H9 (cell line): ENCODE measurements at regions not wholly inside any gene's neighbourhood (a gene's known extent, or its start where the extent isn't known, plus 50 kb on each side); places are given as distances from the start of the nearest gene placed in this dataset.

Experiments
- DNase-seq: peaks from one replicate; pipeline ENCODE4 v3.0.0-alpha.2; 2017
- H2AFZ ChIP-seq: one replicate; pipeline ENCODE4 v1.6.1; 2013; ENCODE audit warnings: mild to moderate bottlenecking, low read length, control low read depth, moderate library complexity
- H2AK5ac ChIP-seq: 2 replicates; pipeline ENCODE4 v1.6.1; 2013; ENCODE audit warnings: low read length, control low read depth, mixed read lengths; ENCODE audit not compliant: insufficient read length
- H2BK120ac ChIP-seq: one replicate; pipeline ENCODE4 v1.6.1; 2013; ENCODE audit warnings: low read depth, mild to moderate bottlenecking, low read length, control low read depth, inconsistent platforms; ENCODE audit not compliant: poor library complexity, severe bottlenecking
- H2BK12ac ChIP-seq: 2 replicates; pipeline ENCODE4 v1.6.1; 2013; ENCODE audit warnings: low read length, control low read depth, mixed read lengths, low read depth; ENCODE audit not compliant: insufficient read length
- H2BK15ac ChIP-seq: 2 replicates; pipeline ENCODE4 v1.6.1; 2013; ENCODE audit warnings: low read depth, low read length, control low read depth
- H2BK20ac ChIP-seq: one replicate; pipeline ENCODE4 v1.6.1; 2013; ENCODE audit warnings: low read depth, mild to moderate bottlenecking, low read length, control low read depth, inconsistent platforms; ENCODE audit not compliant: poor library complexity, severe bottlenecking
- H2BK5ac ChIP-seq: 2 replicates; pipeline ENCODE4 v1.6.1; 2013; ENCODE audit warnings: low read length, control low read depth, mixed read lengths; ENCODE audit not compliant: insufficient read length
- H3K14ac ChIP-seq: 2 replicates; pipeline ENCODE4 v1.6.1; 2013; ENCODE audit warnings: low read length, control low read depth; ENCODE audit not compliant: insufficient read depth
- H3K18ac ChIP-seq: 2 replicates; pipeline ENCODE4 v1.6.1; 2013; ENCODE audit warnings: low read depth, mild to moderate bottlenecking, mixed read lengths, low read length, control low read depth; ENCODE audit not compliant: insufficient read length
- H3K23ac ChIP-seq: 2 replicates; pipeline ENCODE4 v1.6.1; 2013; ENCODE audit warnings: low read length, control low read depth, mixed read lengths, low read depth; ENCODE audit not compliant: insufficient read length
- H3K23me2 ChIP-seq: 2 replicates; pipeline ENCODE4 v1.6.1; 2013; ENCODE audit warnings: low read depth, mild to moderate bottlenecking, mixed read lengths, low read length, control low read depth; ENCODE audit not compliant: insufficient read length, poor library complexity, severe bottlenecking
- H3K27ac ChIP-seq: 2 replicates; pipeline ENCODE4 v1.5.1; 2013; ENCODE audit warnings: low read length, control low read depth, mixed read lengths, low read depth; ENCODE audit not compliant: insufficient read length
- H3K27me3 ChIP-seq: 2 replicates; pipeline ENCODE4 v1.6.1; 2013; ENCODE audit warnings: low read length, control low read depth, inconsistent platforms; ENCODE audit not compliant: insufficient read depth
- H3K4ac ChIP-seq: 2 replicates; pipeline ENCODE4 v1.6.1; 2013; ENCODE audit warnings: low read depth, mild to moderate bottlenecking, control low read depth, inconsistent platforms, low read length, moderate library complexity
- H3K4me1 ChIP-seq: 2 replicates; pipeline ENCODE4 v1.6.1; 2013; ENCODE audit warnings: low read length, control low read depth, inconsistent platforms; ENCODE audit not compliant: insufficient read depth
- H3K4me2 ChIP-seq: 2 replicates; pipeline ENCODE4 v1.6.1; 2013; ENCODE audit warnings: low read length, control low read depth, mixed read lengths; ENCODE audit not compliant: insufficient read length, insufficient read depth
- H3K56ac ChIP-seq: 2 replicates; pipeline ENCODE4 v1.6.1; 2013; ENCODE audit warnings: low read depth, mild to moderate bottlenecking, mixed read lengths, low read length, control low read depth; ENCODE audit not compliant: insufficient read length
- H3K79me1 ChIP-seq: 2 replicates; pipeline ENCODE4 v1.6.1; 2013; ENCODE audit warnings: low read depth, mild to moderate bottlenecking, moderate library complexity, low read length, control low read depth, inconsistent platforms; ENCODE audit not compliant: insufficient read depth, poor library complexity, severe bottlenecking
- H3K79me2 ChIP-seq: 2 replicates; pipeline ENCODE4 v1.6.1; 2013; ENCODE audit warnings: low read length, control low read depth, inconsistent platforms; ENCODE audit not compliant: insufficient read depth
- H3K9ac ChIP-seq: 2 replicates; pipeline ENCODE4 v1.6.1; 2013; ENCODE audit warnings: low read length, control low read depth, mixed read lengths; ENCODE audit not compliant: insufficient read length; ENCODE audit errors: extremely low read depth
- H3K9me3 ChIP-seq: one replicate; pipeline ENCODE4 v1.6.1; 2013; ENCODE audit warnings: low read depth, low read length, inconsistent platforms; ENCODE audit not compliant: control insufficient read depth
- H3T11ph ChIP-seq: one replicate; pipeline ENCODE4 v1.6.1; 2013; ENCODE audit warnings: mild to moderate bottlenecking, low read length, control low read depth, inconsistent platforms
- H4K20me1 ChIP-seq: one replicate; pipeline ENCODE4 v1.6.1; 2013; ENCODE audit not compliant: control insufficient read depth, insufficient read length, insufficient read depth
- H4K5ac ChIP-seq: 2 replicates; pipeline ENCODE4 v1.6.1; 2013; ENCODE audit warnings: low read depth, mild to moderate bottlenecking, mixed read lengths, low read length, control low read depth; ENCODE audit not compliant: insufficient read length
- H4K8ac ChIP-seq: replicated peaks from 2 replicates; pipeline ENCODE4 v1.6.1; 2013; ENCODE audit warnings: low read length, control low read depth, mixed read lengths, low read depth; ENCODE audit not compliant: insufficient read length
- H4K91ac ChIP-seq: 2 replicates; pipeline ENCODE4 v1.6.1; 2013; ENCODE audit warnings: low read depth, mild to moderate bottlenecking, moderate library complexity, mixed read lengths, low read length, control low read depth; ENCODE audit not compliant: insufficient read length
- H3K27ac Mint-ChIP-seq, 3 experiments: 2 replicates in 2 of 3; 3 replicates in 1 of 3; pipeline ENCODE4 v1.8.0; 2020 to 2021; ENCODE audit warnings: mixed read lengths in 3 of 3, mild to moderate bottlenecking in 1 of 3, moderate library complexity in 1 of 3
- H3K27me3 Mint-ChIP-seq: 2 replicates; pipeline ENCODE4 v1.8.0; 2021; ENCODE audit warnings: low read depth, mild to moderate bottlenecking, moderate library complexity, mixed read lengths
- H3K36me3 Mint-ChIP-seq, 3 experiments: 2 replicates in 2 of 3; 3 replicates in 1 of 3; pipeline ENCODE4 v1.8.0; 2020 to 2021; ENCODE audit warnings: low read depth in 3 of 3, mixed read lengths in 3 of 3; ENCODE audit not compliant: insufficient read depth in 1 of 3
- H3K4me1 Mint-ChIP-seq, 2 experiments: 2 replicates each; pipeline ENCODE4 v1.8.0; 2020; ENCODE audit warnings: mixed read lengths in 2 of 2
- H3K4me3 Mint-ChIP-seq, 2 experiments: 2 replicates in 1 of 2; 3 replicates in 1 of 2; pipeline ENCODE4 v1.8.0; 2020 to 2021; ENCODE audit warnings: mild to moderate bottlenecking in 2 of 2, mixed read lengths in 2 of 2, moderate library complexity in 1 of 2
- H3K9me3 Mint-ChIP-seq, 2 experiments: 2 replicates in 1 of 2; 3 replicates in 1 of 2; pipeline ENCODE4 v1.8.0; 2020; ENCODE audit warnings: mild to moderate bottlenecking in 2 of 2, mixed read lengths in 2 of 2, moderate library complexity in 1 of 2
- CTCF ChIP-seq: fragments of 200-600 bp; sonication (generic); conservative IDR thresholded peaks from 3 replicates; pipeline ENCODE4 v1.8.0; 2021; ENCODE audit warnings: antibody characterized with exemption, mild to moderate bottlenecking
- WGBS: extraction: QIAGEN DNeasy Blood & Tissue Kit; methylation state at CpG from one replicate; pipeline ENCODE4 v1.1.7; 2013; ENCODE audit warnings: missing lambda C conversion rate, low lambda C conversion rate, mixed read lengths; ENCODE audit not compliant: insufficient read length; ENCODE audit errors: extremely low coverage; 5-methylcytosine and 5-hydroxymethylcytosine counted together

- no peaks in the 10 kb centered on the region for H3K4me1 ChIP-seq
- H2BK120ac ChIP-seq = no peak overlapping the region
- no peak overlapping the region for H3K27ac Mint-ChIP-seq
- no peaks in the 10 kb centered on the region for H4K20me1 ChIP-seq
- H4K5ac ChIP-seq = no peak overlapping the region
- H3K79me2 ChIP-seq = no peaks in the 10 kb centered on the region
- H3K27ac ChIP-seq = no peak overlapping the region
- H3K27me3 ChIP-seq = no peaks in the 10 kb centered on the region
- no peak overlapping the region for H2BK5ac ChIP-seq
- no CpG with 5 or more reads among the region's 2 CpGs for WGBS
- TF ChIP-seq CTCF = no peak
- H3K36me3 Mint-ChIP-seq = peaks cover 0 to 4% (median 2%) of the 10 kb centered on the region in 3 experiments; a peak in 3 of 7 replicates
- no peaks in the 10 kb centered on the region for H3K4me1 Mint-ChIP-seq
- no peaks in the 10 kb centered on the region for H3K23me2 ChIP-seq
- H3K4ac ChIP-seq = no peak overlapping the region
- no peak overlapping the region for H2AFZ ChIP-seq
- no peak overlapping the region for H4K91ac ChIP-seq
- no peak overlapping the region for H4K8ac ChIP-seq
- peaks cover 34 to 35% of the 10 kb centered on the region in 2 experiments for H3K9me3 Mint-ChIP-seq
- no peak overlapping the region for H3K4me3 Mint-ChIP-seq
- DNase-seq = no peak
- H3K27me3 Mint-ChIP-seq = no peaks in the 10 kb centered on the region
- no peak overlapping the region for H3K9ac ChIP-seq
- H2BK20ac ChIP-seq = no peak overlapping the region
- H3K56ac ChIP-seq = no peak overlapping the region
- H2AK5ac ChIP-seq = no peak overlapping the region
- H3K14ac ChIP-seq = no peak overlapping the region
- H3K4me2 ChIP-seq = no peak overlapping the region
- no peaks in the 10 kb centered on the region for H3K9me3 ChIP-seq
- H2BK15ac ChIP-seq = no peak overlapping the region
- no peak overlapping the region for H3K23ac ChIP-seq
- no peak overlapping the region for H2BK12ac ChIP-seq
- no peaks in the 10 kb centered on the region for H3K79me1 ChIP-seq
- no peak overlapping the region for H3T11ph ChIP-seq
- H3K18ac ChIP-seq = no peak overlapping the region
Measured at GRCh38 chr21:24681456-24681855, 925.8 kb downstream of the MRPL39 start.
